Fibroblast of skin of right biceps (primary cell): ENCODE measurements at regions not wholly inside any gene's neighbourhood (a gene's known extent, or its start where the extent isn't known, plus 50 kb on each side); places are given as distances from the start of the nearest gene placed in this dataset.

Experiments used
- DNase-seq: peaks from one replicate; pipeline ENCODE4 v3.0.0-alpha.2; 2013

DNA sequence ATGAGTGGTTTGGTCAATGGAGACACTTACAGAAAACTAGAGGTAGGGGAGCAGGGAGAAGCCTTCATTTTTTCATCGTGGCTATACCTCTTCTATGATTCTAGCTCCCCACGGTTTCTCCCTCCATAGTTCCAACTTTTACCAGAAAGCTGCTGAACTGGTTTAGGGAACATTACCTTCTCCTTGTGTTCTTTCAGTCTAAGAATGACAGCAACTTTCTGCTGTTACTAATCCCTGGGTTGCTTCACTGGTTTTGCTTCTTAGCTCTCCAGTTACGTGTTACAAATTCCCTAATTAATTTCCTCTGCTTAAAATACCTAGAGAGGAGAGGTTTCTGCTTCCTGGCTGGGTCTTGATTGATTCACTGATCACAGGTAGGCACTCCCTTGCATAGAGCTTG is 499.9 kb downstream of the SLC4A3 start:
- no peak for DNase-seq

DNA sequence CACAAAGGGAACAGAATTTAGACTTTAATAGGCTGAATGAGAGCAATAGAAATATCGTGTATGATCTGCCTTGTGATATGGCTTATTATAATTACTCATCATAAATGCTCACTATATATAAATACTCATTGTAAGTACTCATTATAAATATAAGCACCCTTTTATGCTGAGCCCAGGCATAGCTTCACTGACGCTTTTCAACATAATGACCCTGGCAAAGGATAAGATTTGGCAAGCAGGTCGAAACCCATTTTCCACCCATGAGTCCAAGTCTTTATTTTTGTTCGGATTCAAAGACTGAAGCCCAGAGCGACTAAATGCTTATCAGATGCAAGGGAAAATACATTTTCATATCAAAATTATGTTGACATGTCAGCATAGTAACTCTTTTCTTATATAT is 500.4 kb downstream of the SLC4A3 start:
- DNase-seq, result no peak

DNA sequence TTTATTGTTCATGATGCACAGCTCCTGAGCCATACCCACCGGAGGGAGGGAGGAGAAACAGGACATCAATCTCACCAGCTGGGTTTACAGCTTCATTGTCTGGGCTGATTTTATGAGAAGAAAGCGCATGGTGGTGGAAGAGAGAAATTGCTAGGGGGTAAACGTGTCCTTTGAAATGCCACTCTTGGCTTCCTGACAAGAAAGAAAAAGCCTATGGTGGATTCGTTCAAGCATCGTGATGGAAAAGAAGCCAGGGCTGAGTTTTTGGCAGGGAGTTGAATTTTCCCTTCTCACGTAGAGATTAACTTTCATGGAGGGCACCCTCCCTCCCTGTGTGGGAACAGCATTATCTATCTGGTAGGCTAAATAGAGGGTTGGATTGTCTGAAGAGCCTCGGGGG is 502.0 kb downstream of the SLC4A3 start:
- DNase-seq, result no peak

DNA sequence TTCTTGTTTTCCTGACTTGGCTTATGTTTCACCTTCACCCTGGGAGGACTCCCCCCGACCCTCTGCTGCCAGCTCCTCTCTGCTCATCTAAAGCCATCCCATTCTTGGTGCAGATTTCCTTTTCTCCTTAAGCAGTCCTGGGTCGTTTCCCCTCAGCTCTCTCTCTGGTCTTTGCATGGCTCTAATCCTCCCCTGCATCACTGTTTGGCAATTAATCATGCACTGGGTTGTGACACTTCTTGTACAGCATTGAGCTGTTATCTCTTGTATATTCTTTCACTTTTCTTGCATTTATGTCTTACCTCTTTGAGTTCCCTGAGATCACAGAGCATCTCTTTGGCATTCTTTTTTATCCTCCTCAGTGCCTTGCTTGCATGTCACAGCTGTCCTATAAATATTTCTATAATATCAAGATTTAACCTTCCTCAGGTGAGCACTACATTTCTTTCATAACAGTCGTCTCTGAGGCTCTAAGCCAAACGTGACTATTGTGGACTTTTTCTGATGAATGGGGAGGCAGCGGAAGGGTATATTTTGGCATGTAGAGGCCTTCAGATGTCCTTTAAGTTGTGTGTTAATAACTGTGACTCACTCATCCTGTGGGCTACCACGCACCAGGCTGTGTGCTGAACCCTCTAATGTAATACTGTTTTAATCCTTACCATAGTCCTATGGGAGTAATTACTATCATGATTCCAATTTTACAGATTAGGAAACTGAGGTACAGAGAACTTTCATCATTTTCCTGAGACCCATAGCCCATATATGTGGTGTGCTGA is 507.5 kb downstream of the SLC4A3 start:
- DNase-seq, result peak; percentile 11

DNA sequence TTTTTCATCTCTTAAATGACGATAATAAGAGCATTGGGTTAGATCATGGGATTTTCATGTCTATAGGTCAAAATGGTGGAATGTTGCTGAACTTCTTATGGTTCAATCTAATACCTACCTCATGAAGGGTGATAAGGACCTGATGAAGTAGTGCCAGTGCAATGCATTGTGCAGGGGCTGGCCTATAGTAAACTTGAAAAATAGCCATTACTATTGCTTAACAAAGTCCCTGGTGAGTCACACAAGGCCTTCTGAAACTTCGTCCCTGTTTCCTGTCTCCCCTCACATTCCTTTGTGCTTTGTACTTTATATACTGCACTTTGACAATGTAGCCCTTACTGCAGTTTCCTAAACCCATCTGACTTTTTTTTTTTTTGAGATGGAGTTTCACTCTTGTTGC is 515.9 kb downstream of the SLC4A3 start:
- peak; percentile 88 for DNase-seq

DNA sequence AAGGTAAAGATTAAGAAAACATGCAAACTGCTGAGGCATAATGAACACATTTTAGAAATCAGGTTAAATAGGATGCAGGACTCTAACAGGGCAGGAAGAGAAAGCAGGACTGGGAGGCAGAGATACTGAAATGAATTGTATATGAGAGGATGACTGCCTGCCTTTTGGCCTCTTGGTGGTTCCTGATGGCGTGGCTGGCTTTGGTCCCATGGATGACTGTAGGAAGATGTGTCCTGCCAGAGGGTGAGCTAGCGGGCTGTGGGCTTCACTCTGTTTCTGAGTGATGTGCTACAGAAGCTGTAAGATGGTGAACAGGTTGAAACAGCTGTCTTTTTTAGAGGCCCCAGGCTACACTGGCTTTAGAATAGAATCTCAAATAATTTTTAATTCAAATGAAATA is 517.0 kb downstream of the SLC4A3 start:
- peak; percentile 51 for DNase-seq

DNA sequence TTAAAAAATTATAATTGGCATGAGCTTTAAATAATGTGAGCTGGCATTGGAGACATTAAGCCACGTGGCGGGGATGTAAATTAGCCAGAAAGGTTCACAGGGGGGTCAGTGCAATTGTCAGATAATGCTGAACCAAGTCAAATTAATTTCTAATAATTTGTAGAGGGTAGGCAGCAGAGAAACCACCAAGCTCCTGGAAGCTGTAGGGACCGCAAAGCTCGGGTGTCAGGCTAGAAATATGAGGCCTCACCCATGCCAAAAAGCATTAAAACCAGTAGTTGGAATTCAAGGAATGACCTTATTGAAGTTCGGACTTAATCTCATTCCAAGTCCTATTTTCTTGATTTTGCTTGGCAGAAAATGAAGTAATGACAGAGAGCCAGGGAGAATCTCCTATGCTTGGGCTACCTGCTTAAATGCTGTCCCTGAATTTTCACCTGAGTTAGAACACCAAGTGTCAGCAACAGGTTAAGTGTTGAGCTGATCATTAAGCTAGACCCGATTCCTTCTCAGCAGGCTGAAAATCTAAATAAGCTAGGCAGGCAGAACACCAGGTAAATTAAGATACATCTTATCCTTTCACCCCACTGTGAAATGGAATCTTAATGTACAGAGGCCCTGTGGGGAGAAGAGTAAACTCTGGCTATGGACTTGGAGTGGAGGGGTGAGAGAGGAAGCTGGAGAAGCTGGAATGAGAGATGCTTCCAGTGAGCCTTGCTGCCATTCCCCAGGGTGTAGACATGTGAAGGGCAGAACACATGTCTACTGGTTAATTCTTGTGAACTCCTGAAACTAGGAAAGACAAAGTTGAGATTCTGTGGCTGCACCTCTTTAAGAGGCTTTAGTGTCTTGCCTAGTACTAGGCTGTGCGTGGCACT is 520.0 kb downstream of the SLC4A3 start:
- peak; percentile 55 for DNase-seq

DNA sequence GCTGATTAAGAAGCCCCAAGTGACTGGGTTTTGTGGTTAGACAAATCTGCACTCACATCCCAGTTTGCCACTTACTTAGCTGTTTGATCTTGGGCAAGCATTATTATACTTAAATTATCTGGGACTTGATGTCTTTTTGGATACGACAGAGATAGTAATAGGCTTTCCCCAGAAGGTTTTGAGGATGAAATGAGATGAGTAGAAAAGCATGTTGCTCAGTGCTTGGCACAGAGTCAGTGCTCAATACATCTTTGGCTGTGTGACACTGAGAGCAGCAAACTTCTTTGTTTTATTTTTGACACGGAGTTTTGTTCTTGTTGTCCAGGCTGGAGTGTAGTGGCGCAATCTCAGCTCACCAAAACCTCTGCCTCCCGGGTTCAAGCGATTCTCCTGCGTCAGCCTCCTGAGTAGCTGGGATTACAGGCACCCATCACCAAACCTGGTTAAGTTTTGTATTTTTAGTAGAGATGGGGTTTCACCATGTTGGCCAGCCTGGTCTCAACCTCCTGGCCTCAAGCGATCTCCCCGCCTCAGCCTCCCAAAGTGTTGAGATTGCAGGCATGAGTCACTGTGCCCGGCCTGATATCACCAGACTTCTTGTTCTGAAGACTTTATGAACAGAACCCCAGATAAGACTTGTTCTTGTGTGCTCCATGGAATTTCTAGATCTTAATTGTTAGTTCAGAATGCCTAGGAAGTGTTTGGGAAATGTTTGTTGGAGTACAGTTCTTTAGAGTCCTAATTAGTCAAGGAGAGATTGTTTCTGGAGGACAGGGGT is 521.2 kb downstream of the SLC4A3 start:
- DNase-seq, result no peak

DNA sequence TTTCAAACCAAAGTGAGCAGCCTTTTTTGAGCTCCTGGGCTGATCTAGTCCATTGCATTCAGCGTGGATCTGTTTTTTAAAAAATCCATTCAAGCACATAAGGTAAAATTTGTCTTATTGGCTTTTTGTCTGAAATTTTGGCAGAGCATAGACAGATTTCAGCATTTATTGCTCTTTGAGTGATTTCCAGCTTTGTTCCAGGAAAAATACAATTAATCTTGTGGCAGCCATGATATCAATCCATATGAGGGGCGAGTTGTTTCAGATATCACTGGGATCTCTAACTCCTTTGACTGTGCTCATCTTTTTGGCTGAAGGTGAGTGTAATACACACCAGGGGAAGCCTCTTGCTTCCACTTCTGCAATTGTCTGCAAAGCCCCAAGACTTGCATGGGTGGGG is 523.9 kb downstream of the SLC4A3 start:
- DNase-seq, result no peak

DNA sequence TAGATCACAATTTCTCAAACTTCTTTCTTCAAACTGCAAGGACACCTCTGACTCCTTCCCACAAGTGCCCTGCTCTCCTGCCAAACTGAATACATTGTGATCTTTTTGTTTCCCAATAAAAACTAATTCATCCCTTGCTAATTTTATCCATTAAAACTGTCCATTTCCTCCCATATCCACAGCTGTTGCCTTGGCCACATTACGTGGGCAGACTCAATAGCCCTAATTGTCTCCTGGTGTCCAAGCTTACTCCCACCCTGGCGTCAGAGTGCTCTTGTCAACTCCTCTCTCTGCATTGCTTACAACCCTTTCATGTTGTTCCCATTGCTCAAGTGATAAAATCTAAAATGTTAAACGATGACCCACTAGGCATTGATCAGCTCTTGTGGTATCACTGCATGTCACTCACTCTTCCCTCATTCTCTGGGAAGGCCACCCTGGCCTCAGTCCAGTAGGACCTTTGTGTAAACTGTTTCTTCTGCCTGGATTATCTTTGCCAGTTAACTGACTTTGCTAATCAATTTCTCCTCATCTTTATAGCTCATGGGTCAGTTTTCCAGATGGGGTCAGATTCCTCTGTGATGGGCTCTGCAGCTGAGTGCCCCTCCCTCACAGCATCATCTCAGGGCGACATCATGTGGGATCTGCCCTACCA is 525.0 kb downstream of the SLC4A3 start:
- no peak for DNase-seq

DNA sequence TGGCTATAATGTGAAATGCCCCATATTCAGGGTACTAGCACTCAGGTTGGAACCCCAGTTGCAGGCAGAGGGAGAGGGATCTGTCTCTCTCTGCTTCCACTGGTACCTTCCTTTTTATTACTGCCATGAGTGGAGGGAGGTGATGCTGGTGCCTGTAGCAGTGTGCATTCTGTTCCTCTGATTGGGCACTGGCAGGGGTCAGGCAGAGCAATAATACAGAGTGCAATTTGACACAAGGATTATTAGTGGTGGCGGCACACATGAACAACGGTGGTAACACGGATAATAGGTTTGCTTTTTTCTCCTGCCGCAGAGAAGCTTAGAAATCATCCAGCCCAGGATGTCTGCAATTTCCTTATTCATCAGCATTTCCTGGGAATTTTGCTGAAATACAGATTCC is 525.7 kb downstream of the SLC4A3 start:
- DNase-seq, result no peak

DNA sequence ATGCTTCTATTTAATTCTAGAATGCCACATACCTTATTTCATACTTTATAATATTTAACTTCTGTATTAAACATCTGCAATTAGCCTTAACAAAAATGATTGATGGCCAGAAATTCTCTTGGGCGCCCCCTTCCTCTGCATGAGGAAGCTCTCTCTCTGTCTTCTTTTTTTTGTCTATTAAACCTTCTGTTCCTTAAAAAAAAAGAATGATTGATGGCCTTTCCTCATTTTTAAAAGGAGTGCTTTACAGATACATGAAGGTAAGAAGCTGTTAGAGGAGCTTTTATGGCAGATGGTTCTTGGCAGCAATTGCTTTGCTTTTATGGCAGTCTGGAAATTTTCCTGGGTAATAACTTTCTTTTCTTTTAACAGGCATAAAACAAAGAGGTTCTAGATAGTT is 526.9 kb downstream of the SLC4A3 start:
- DNase-seq, result no peak

DNA sequence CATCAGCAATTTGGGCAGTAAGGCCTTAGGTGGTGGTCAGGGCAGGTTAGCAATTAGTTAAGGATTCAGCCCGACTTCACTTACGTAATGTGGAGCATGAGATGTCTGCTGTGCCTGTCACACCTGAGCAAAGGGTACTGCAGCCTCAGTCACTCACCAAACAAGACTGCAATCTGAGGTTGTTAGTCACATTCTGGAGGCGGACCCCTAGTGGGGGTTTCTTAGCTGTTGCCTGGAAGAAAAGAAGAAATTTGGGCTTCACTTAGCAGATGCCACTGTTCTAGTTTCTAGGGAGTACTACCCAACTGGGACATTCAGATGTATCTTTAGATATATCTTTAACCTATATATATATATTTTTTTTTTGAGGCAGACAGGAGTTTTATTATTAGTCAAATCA is 529.9 kb downstream of the SLC4A3 start:
- no peak for DNase-seq

DNA sequence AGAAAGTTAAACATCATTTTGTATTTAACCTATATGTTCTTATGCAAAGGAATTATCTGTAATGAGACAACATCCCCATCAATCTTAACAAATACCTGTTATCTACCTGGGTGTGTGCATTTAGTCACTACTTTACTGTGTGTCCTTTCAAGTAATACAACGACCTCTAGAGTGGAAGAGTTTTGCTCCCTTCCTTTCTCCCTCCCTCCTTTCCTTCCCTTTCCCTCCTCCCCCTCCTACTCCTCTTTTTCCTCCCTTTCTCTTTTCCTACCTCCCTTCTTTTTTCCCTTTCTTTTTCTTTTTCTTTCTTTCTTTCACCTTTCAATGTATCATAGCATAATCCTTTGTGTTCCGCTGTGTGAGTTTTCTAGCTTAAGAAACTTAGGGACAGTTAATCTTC is 532.3 kb downstream of the SLC4A3 start:
- DNase-seq, result no peak

DNA sequence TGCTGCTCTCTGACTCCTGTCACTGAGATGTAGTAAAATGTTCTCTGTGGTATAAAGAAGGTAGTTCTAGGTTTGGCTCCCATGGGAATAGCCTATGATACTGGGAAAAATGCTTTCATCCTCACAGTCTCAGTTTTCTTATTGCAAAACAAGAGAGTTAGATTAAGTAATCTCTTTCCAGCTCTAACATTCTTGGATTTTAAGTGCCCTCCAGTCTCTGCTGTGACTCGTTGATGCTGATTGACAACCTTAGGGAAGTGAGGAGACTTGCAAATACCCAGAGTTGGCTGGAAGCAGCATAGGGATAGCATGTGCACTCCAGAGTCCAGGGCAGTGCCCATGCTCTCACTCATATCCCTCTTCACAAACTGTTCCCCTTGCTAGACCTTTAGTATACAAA is 534.9 kb downstream of the SLC4A3 start:
- peak; percentile 61 for DNase-seq

DNA sequence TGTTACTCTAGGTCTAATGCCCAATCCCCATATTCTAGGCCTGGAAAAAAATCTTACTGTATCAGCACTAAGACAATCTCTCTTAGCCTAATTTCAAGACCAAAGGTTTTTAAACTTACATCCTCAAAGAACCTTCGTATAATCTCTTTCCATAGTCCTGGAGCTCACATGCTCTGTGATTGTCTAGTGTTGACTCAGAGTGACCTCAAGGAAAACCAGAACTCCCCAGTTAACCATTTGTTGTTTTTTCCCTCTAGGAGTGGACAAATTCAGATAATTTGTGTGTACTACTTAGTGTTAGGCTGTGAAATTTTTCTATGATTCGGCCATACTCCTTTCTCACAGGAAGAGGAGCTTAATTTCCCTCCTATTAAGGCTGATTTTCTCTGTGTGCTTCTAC is 536.1 kb downstream of the SLC4A3 start:
- DNase-seq, result no peak

DNA sequence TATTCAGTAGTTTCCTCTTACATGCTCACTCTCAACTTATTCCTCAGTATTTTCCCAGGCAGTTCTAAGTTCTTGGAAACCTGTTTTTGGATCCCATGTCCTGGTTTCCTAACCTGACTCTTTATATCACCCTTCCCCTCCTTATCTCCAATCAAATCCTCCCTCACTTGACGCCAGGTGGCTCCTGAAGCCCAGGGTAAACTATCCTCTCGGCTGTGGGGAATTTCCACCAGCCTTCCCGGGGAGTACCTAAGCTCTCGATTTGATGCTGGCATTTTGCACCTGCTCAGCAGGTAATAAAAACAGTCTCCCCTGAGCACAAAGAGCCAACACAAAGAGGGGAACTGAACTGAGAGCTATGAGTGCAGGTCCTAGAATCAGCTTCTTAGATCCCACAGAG is 538.0 kb downstream of the SLC4A3 start:
- no peak for DNase-seq

DNA sequence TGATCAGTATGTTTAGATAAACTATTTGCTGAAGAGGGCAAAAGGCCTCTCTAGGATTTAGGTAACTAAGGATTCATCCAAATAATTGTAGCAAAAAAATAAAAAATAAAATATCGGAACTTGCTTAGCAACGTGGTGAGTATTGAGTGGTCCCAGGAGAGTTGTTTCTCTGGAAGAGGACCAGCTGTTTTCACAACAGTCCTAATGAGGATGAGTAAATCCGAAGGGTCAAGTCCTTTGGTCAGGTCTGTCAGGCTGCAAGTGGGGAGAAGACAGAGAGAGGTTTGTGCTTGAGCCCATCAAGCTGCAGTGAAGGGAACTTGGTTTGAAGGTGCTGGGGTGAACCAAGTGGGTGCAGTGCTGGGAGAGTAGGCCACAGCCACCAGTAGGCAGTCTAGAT is 539.2 kb downstream of the SLC4A3 start:
- no peak for DNase-seq

DNA sequence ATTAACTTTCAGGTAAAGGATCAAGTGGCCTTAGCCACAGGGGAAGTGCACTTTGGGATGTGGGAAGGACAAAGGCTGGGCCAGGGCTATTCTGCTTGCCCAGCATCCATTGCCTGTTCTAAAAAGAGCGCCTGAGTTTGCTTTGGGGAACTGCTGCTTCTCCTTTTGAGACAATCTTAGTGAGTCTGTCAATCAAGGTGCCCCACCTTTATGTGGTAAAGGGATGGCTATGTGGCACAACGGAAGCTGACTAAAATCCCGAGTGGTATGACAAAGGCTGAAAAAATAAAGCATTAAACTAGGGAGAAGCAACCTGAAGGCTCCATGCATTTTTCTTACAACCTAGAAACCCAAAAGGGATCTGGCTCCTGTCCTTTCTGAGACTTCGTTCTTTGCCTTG is 540.5 kb downstream of the SLC4A3 start:
- no peak for DNase-seq

DNA sequence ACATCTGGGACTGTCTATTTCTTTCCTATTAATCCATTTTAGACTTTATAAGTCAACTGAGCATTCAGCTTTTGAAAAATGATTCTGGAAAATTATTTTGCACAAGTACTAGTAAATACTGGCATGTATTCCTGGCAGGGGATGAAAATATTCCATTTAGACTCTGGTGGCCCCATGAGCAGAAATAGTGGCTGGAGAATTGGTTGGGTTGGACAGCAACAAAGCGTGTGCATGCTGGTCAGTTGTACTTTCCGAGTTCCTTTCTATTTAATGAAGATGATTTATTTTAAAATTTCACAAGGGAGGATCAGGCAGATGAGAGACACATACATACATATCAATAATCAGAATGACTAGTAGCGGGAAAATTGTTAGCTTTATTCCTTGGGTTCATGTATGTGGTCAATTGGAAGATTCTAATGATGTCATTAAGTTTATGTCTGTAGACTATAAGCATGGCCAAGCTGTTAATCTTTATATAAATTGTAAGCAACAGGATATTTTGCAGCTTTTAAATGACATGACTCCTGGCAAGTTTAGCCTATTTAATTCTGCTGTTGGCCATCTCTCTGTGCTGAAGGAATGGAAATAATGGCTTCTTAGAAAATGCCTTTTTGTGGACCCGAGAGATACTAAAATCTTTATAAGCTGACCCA is 541.6 kb downstream of the SLC4A3 start:
- no peak for DNase-seq

DNA sequence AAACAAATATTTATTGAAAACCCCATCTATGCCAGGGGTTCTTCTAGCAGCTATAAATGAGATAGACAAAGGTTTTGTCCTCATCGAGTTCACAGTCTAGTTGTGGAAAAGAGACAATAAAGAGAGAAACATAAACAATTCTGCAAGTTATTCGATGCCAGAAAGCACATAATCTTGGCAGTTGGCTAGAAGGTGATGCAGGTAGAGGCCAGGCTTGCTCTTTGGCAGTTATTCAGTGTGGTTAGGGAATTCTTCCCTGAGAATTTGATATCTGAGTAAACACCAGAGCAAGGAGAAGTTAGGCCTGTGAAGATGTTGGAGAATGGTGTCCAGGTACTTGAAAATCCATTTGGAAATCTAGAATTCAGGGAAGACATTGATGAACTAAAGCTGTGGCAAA is 547.4 kb downstream of the SLC4A3 start:
- DNase-seq, result no peak

DNA sequence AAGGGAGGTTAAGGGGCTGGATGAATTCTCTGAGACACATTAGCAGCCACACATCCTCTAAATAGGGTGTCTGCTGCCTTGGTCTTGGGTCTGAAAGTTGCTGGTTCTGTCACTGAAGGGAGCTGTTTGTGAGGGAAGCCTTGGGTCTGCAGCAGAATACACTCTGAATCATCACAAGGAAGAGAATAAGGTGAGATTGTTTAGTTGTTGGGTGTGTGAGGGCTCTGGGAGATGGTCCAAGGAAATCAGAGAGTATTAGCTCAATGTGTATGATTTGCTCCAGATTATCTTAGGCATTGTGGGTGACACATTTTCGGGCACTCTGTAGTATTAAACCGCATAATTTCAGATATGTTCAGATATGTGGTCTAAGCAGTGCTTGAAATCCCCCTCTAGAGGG is 548.5 kb downstream of the SLC4A3 start:
- no peak for DNase-seq
